CD4-positive, alpha-beta memory T cell (primary cell): ENCODE measurements at regions not wholly inside any gene's neighbourhood (a gene's known extent, or its start where the extent isn't known, plus 50 kb on each side); places are given as distances from the start of the nearest gene placed in this dataset.

Experiments used
- CTCF ChIA-PET: fragments of 350-600 bp; sonication (Branson Sonifier 250); formaldehyde crosslinking; loops from one replicate; lab custom pipeline; 2021; ENCODE audit warnings: inconsistent platforms; ENCODE audit not compliant: partially characterized antibody; lab: Charles Lee
- POLR2A ChIA-PET: fragments of 350-600 bp; sonication (Branson Sonifier 250); formaldehyde crosslinking; loops from one replicate; lab custom pipeline; 2021; ENCODE audit not compliant: partially characterized antibody; lab: Charles Lee
- DNase-seq, 5 donors: peaks; one replicate each; pipeline versions ENCODE4 v3.0.0 to v3.0.0-alpha.2; 2020 to 2022; ENCODE audit warnings: mixed read lengths in 1 of 5
- H3K27ac ChIP-seq: one replicate; pipeline ENCODE4 v1.7.0; 2013; ENCODE audit warnings: low read depth, low read length
- H3K27me3 ChIP-seq: 2 replicates; pipeline ENCODE4 v1.7.0; 2013; ENCODE audit warnings: mild to moderate bottlenecking, low read length, moderate library complexity; ENCODE audit not compliant: insufficient read depth
- H3K36me3 ChIP-seq: 2 replicates; pipeline ENCODE4 v1.7.0; 2013; ENCODE audit warnings: mild to moderate bottlenecking, low read length, moderate library complexity; ENCODE audit not compliant: insufficient read depth
- H3K4me1 ChIP-seq: 2 replicates; pipeline ENCODE4 v1.7.0; 2013; ENCODE audit warnings: mild to moderate bottlenecking, low read length, moderate library complexity; ENCODE audit not compliant: insufficient read depth
- H3K4me3 ChIP-seq, 2 donors: one replicate each; pipeline ENCODE4 v1.7.0; 2013; ENCODE audit warnings: low read length in 2 of 2, mild to moderate bottlenecking in 1 of 2
- H3K9me3 ChIP-seq, 2 donors: one replicate each; pipeline ENCODE4 v1.7.0; 2013; ENCODE audit warnings: low read length in 2 of 2, control low read depth in 1 of 2; ENCODE audit not compliant: control insufficient read depth in 1 of 2
- H3K27ac Mint-ChIP-seq, 7 donors: one replicate each; pipeline ENCODE4 v1.8.0; 2020 to 2021; ENCODE audit warnings: mixed read lengths in 7 of 7, mild to moderate bottlenecking in 6 of 7, inconsistent platforms in 3 of 7, moderate library complexity in 3 of 7
- H3K27me3 Mint-ChIP-seq, 2 donors: one replicate each; pipeline ENCODE4 v1.8.0; 2020 to 2021; ENCODE audit warnings: mixed read lengths in 2 of 2
- H3K36me3 Mint-ChIP-seq, 2 donors: one replicate each; pipeline ENCODE4 v1.8.0; 2020 to 2021; ENCODE audit warnings: mixed read lengths in 2 of 2, inconsistent platforms in 1 of 2, mild to moderate bottlenecking in 1 of 2
- H3K4me1 Mint-ChIP-seq, 4 donors: one replicate each; pipeline ENCODE4 v1.8.0; 2020 to 2021; ENCODE audit warnings: mixed read lengths in 4 of 4, mild to moderate bottlenecking in 1 of 4
- H3K4me3 Mint-ChIP-seq, 8 donors: one replicate each; pipeline ENCODE4 v1.8.0; 2020 to 2021; ENCODE audit warnings: mixed read lengths in 8 of 8, mild to moderate bottlenecking in 7 of 8, moderate library complexity in 6 of 8, inconsistent platforms in 3 of 8
- H3K9me3 Mint-ChIP-seq, 8 donors: one replicate each; pipeline ENCODE4 v1.8.0; 2020 to 2021; ENCODE audit warnings: mixed read lengths in 8 of 8, mild to moderate bottlenecking in 5 of 8, inconsistent platforms in 3 of 8, moderate library complexity in 1 of 8
- intact Hi-C: fragments of 100-400 bp; cut with micrococcal nuclease; formaldehyde crosslinking; loops from one replicate; pipeline ENCODE4 v1.15.1; 2023

GRCh38 chr12:11595080-11595479, 54.4 kb upstream of the ETV6 start:
- H3K4me3 ChIP-seq = no peak overlapping the region
- intact Hi-C loops = no loop called here
- no peaks in the 10 kb centered on the region for H3K9me3 Mint-ChIP-seq
- H3K36me3 ChIP-seq = no peaks in the 10 kb centered on the region
- no peaks in the 10 kb centered on the region for H3K4me1 ChIP-seq
- peaks cover 0 to 3% of the 10 kb centered on the region in 2 donors for H3K27me3 Mint-ChIP-seq
- DNase-seq = no peak
- peak overlapping the region in 1 of 7 donors; percentile 50 for H3K27ac Mint-ChIP-seq
- no peak overlapping the region for H3K27ac ChIP-seq
- H3K4me3 Mint-ChIP-seq = no peak overlapping the region
- CTCF ChIA-PET = interaction anchor here (1.3 kb wide), 1 partner anchor 438 kb away, joined by 7 read pairs; no protein-coding TSS in a partner anchor
- H3K9me3 ChIP-seq = no peaks in the 10 kb centered on the region
- POLR2A ChIA-PET = no interaction called here
- H3K36me3 Mint-ChIP-seq = no peaks in the 10 kb centered on the region
- peaks cover 0 to 2% (median 0%) of the 10 kb centered on the region in 4 donors for H3K4me1 Mint-ChIP-seq
- no peaks in the 10 kb centered on the region for H3K27me3 ChIP-seq

DNA sequence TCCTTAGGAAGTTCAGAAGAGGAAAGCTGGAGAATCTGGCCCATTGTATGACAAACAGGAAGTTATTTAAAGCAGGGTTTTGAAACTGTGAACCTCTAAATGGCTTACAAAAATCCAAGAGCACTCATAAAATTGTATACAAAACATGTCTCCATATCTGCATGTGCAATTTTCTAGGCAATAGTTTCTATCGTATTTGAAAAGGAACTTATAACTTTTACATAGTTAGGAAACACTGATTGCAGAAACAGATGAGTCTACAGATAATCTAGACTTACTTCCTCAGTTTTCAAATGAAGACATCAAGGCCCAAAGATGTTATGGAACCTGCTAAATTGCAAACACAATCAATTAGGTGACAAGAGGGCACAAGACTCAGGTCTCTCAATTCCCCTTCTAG, 53.3 kb upstream of the ETV6 start:
- no peak overlapping the region for H3K4me3 Mint-ChIP-seq
- no peaks in the 10 kb centered on the region for H3K36me3 Mint-ChIP-seq
- peaks cover 0 to 3% of the 10 kb centered on the region in 2 donors for H3K27me3 Mint-ChIP-seq
- H3K36me3 ChIP-seq = no peaks in the 10 kb centered on the region
- H3K27ac Mint-ChIP-seq = no peak overlapping the region
- ChIA-PET POLR2A (no interaction called here), CTCF (interaction anchor here (0.6 kb wide), 1 partner anchor 470 kb away, joined by 3 read pairs; no protein-coding TSS in a partner anchor)
- no peaks in the 10 kb centered on the region for H3K27me3 ChIP-seq
- no peak overlapping the region for H3K4me3 ChIP-seq
- no peak overlapping the region for H3K27ac ChIP-seq
- no peaks in the 10 kb centered on the region for H3K9me3 ChIP-seq
- no peaks in the 10 kb centered on the region for H3K9me3 Mint-ChIP-seq
- DNase-seq = no peak
- peaks cover 0 to 3% (median under 1%) of the 10 kb centered on the region in 4 donors for H3K4me1 Mint-ChIP-seq
- intact Hi-C loops = no loop called here
- no peaks in the 10 kb centered on the region for H3K4me1 ChIP-seq

- no peak for DNase-seq
- no peak overlapping the region for H3K4me3 ChIP-seq
- H3K27me3 ChIP-seq = no peaks in the 10 kb centered on the region
- Mint-ChIP-seq H3K27me3 (peaks cover 0 to 3% of the 10 kb centered on the region in 2 donors), H3K27ac (no peak overlapping the region), H3K4me3 (no peak overlapping the region), H3K36me3 (no peaks in the 10 kb centered on the region), H3K4me1 (peaks cover 0 to 6% (median 2%) of the 10 kb centered on the region in 4 donors), H3K9me3 (no peaks in the 10 kb centered on the region)
- POLR2A ChIA-PET = no interaction called here
- intact Hi-C loops = no loop called here
- CTCF ChIA-PET = no interaction called here
- H3K36me3 ChIP-seq = no peaks in the 10 kb centered on the region
- no peaks in the 10 kb centered on the region for H3K9me3 ChIP-seq
- H3K4me1 ChIP-seq = no peaks in the 10 kb centered on the region
- no peak overlapping the region for H3K27ac ChIP-seq
These were observed 50.6 kb upstream of the ETV6 start for GRCh38 chr12:11598900-11599299.
